Heart left ventricle (tissue), 16 donors: ENCODE measurements at regions not wholly inside any gene's neighbourhood (a gene's known extent, or its start where the extent isn't known, plus 50 kb on each side); places are given as distances from the start of the nearest gene placed in this dataset.

Experiments
- ATAC-seq, 4 donors: fragments of 200-7000 bp; cut with Tn5 transposase; one replicate each; pipeline ENCODE4 v1.9.1; 2020 to 2022; ENCODE audit warnings: moderate library complexity in 4 of 4, mild to moderate bottlenecking in 3 of 4, moderate number of reproducible peaks in 1 of 4
- DNase-seq, 5 donors: peaks; one replicate each; pipeline ENCODE4 v3.0.0-alpha.2; 2020
- H3K27ac ChIP-seq, 12 donors: fragments of 200-600 bp; sonication (generic) in 4 of 12; one replicate each; pipeline versions ENCODE4 v1.5.0 to v1.8.0; 2016 to 2022; ENCODE audit warnings: mild to moderate bottlenecking in 2 of 12
- H3K27me3 ChIP-seq, 9 donors: fragments of 200-600 bp; sonication (generic) in 2 of 9; one replicate each; pipeline versions ENCODE4 v1.5.1 to v1.8.0; 2016 to 2022; ENCODE audit warnings: mild to moderate bottlenecking in 3 of 9
- H3K36me3 ChIP-seq, 9 donors: fragments of 200-600 bp; sonication (generic) in 2 of 9; one replicate each; pipeline versions ENCODE4 v1.5.0 to v1.8.0; 2018 to 2022; ENCODE audit warnings: mild to moderate bottlenecking in 2 of 9
- H3K4me1 ChIP-seq, 12 donors: fragments of 200-600 bp; sonication (generic) in 4 of 12; one replicate each; pipeline versions ENCODE4 v1.5.0 to v1.8.0; 2016 to 2022; ENCODE audit warnings: mild to moderate bottlenecking in 3 of 12
- H3K4me3 ChIP-seq, 12 donors: fragments of 200-600 bp; sonication (generic) in 4 of 12; one replicate each; pipeline versions ENCODE4 v1.5.0 to v1.8.0; 2017 to 2022; ENCODE audit warnings: mild to moderate bottlenecking in 9 of 12, moderate library complexity in 4 of 12
- H3K9me3 ChIP-seq, 12 donors: fragments of 200-600 bp; sonication (generic) in 4 of 12; one replicate each; pipeline versions ENCODE4 v1.5.0 to v1.8.0; 2016 to 2022; ENCODE audit warnings: mild to moderate bottlenecking in 1 of 12
- POLR2A ChIP-seq, 2 donors: fragments of 450-650 bp; IDR thresholded peaks; one replicate each; pipeline ENCODE4 v1.6.1; 2017; ENCODE audit warnings: antibody characterized with exemption in 2 of 2, mild to moderate bottlenecking in 2 of 2, moderate library complexity in 2 of 2
- whole genome bisulfite sequencing, 4 donors: extraction: QIAGEN DNeasy Blood & Tissue Kit in 2 of 4; methylation state at CpG; one replicate each; pipeline versions ENCODE4 v1.1.5 to v1.1.7; 2013 to 2018; 5-methylcytosine and 5-hydroxymethylcytosine counted together
- intact Hi-C, 10 donors: fragments of 100-400 bp; cut with DNase I; formaldehyde crosslinking; loops; one replicate each; pipeline versions ENCODE4 v1.11.1 to v1.14.2; 2022
- TF ChIP-seq, protein P1 (sequence below), 12 donors: fragments of 200-600 bp; sonication (generic) in 4 of 12; IDR thresholded peaks; one replicate each; pipeline versions ENCODE4 v1.5.0 to v1.8.0; 2018 to 2022; ENCODE audit warnings: antibody characterized with exemption in 12 of 12, mild to moderate bottlenecking in 5 of 12
- donor health status: ischemic (EF 13 %, LVEDD 7.1; RV severe dilation, severe dysfunction).
- donor health status: healthy with polysubstance abuse.
- donor health status: DM: no; HTN: yes; CAD: no.
- donor health status: DM: no; HTN: no; CAD: no.
- donor health status: ischemic (EF 25% LVEDD 6.9; RV normal size, moderate dysfunction).
- donor health status: ischemic (EF 25% LVEDD 5.7; RV mildly dilated, moderate dysfunction).
- donor health status: healthy.
- donor health status: DM: yes; HTN: yes; CAD: no.
- donor health status: ischemic (EF 35%, LVEDD 5.7; RV mildly dilated, moderate dysfunction).
- donor health status: nonischemic (EF 11% LVEDD 7.7; RV severe dilation, severe dysfunction).
- donor health status: DM: yes; HTN: yes; CAD: no.
- donor health status: PGD.
- donor health status: ischemic (EF 29% LVEDD 5.4; RV normal size, mild dysfunction).
- donor health status: nonischemic (EF 23%, LVEDD 6.1; RV moderate dilation, normal function).

DNA sequence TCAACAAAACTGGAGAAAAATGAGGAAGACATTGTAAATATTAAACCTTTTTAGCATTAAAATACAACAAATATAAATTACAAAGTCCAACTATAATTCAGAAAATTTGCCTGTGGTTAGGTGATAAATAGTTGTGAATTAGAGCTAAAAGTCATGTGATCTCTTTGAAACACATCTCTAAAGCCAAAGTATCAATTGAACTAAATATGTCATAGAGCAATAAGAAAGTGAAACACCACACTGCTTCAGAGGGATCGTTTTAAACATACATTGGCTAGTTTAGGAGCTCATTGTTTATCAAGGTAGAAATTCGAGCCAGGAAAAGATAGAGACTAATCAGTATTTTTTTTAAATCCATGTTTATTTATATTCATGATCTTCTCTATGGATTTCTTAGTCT is 606.3 kb upstream of the ITGA1 start:
- H3K9me3 ChIP-seq, result no peaks in the 10 kb centered on the region
- H3K4me1 ChIP-seq, result no peaks in the 10 kb centered on the region
- no peak for ATAC-seq
- intact Hi-C loops, result no loop called here
- H3K4me3 ChIP-seq, result no peak overlapping the region
- no peak overlapping the region for H3K27ac ChIP-seq
- WGBS, 4 donors, result 32 to 49% (median 40%) methylated on average over 2 of the region's 2 CpGs
- DNase-seq, result no peak
- TF ChIP-seq POLR2A (IDR thresholded peaks at IDR 0.05), result no peak
- TF ChIP-seq, protein P1, sequence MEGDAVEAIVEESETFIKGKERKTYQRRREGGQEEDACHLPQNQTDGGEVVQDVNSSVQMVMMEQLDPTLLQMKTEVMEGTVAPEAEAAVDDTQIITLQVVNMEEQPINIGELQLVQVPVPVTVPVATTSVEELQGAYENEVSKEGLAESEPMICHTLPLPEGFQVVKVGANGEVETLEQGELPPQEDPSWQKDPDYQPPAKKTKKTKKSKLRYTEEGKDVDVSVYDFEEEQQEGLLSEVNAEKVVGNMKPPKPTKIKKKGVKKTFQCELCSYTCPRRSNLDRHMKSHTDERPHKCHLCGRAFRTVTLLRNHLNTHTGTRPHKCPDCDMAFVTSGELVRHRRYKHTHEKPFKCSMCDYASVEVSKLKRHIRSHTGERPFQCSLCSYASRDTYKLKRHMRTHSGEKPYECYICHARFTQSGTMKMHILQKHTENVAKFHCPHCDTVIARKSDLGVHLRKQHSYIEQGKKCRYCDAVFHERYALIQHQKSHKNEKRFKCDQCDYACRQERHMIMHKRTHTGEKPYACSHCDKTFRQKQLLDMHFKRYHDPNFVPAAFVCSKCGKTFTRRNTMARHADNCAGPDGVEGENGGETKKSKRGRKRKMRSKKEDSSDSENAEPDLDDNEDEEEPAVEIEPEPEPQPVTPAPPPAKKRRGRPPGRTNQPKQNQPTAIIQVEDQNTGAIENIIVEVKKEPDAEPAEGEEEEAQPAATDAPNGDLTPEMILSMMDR (IDR thresholded peaks at IDR 0.05), result no peak
- H3K36me3 ChIP-seq, result no peaks in the 10 kb centered on the region
- no peaks in the 10 kb centered on the region for H3K27me3 ChIP-seq

DNA sequence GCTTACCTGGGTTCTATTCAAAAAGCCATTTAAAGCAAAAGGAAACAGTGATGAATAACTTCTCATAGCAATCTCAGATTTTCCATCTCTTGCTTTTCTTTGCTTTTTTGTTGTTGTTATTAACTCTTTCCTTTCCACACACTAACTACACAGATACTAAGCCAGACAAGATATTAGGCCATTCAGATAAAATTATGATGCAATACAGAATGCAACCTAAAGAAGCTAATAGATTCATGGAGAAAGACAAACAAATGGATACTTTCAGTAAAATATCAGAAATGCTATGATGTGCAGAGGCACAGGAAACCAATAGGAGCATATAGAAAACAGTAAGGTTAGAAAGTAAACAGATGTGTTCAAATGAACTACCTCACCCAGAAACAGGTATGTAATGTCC is 597.0 kb upstream of the ITGA1 start:
- Histone ChIP-seq H3K9me3 (no peaks in the 10 kb centered on the region), H3K36me3 (no peaks in the 10 kb centered on the region), H3K4me1 (no peaks in the 10 kb centered on the region), H3K4me3 (no peak overlapping the region), H3K27me3 (no peaks in the 10 kb centered on the region), H3K27ac (no peak overlapping the region)
- no peak for ATAC-seq
- TF ChIP-seq, protein P1 (IDR thresholded peaks at IDR 0.05), result no peak
- TF ChIP-seq POLR2A (IDR thresholded peaks at IDR 0.05), result no peak
- no peak for DNase-seq
- intact Hi-C loops, result no loop called here

DNA sequence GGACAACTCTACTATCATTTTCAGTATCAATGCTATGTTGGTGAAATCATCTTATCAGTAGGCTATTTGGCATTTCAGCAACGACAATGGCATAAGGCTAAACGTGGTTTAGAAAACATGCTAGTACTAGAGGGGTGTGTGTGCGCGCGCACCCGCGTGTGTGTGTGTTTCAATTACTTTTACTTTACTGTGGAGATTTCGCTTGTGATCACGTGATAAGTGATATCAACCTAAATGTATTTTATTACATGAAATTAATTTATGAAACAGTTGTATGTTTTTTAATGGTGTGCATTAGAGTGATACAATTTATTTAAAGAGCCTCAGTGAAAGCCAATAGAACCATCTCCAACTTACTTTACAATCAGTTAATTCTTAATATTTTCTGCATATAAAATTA is 587.9 kb upstream of the ITGA1 start:
- 85 to 89% (median 87%) methylated on average over 9 of the region's 9 CpGs for WGBS, 4 donors
- no peak for ATAC-seq
- intact Hi-C loops, result no loop called here

DNA sequence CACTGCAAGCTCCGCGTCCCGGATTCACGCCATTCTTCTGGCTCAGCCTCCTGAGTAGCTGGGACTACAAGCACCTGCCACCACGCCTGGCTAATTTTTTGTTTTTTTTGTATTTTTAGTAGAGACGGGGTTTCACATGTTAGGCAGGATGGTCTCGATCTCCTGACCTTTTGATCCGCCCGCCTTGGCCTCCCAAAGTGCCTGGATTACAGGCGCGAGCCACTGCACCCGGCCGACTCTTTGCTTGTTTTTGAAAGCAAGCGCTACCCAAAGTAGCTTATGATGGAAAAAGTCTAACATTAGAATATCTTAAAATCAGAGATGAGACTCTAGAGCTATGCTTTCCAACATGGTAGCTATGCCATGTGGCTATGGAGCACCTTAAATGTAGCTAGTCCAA is 585.5 kb upstream of the ITGA1 start:
- H3K27me3 ChIP-seq, result no peaks in the 10 kb centered on the region
- intact Hi-C loops, result no loop called here

More for the DNA sequence above, 587.9 kb upstream of the ITGA1 start:
- Histone ChIP-seq H3K27ac (no peak overlapping the region), H3K4me3 (no peak overlapping the region), H3K36me3 (no peaks in the 10 kb centered on the region), H3K4me1 (no peaks in the 10 kb centered on the region), H3K27me3 (no peaks in the 10 kb centered on the region), H3K9me3 (no peaks in the 10 kb centered on the region)
- no peak for DNase-seq
- TF ChIP-seq, protein P1 (IDR thresholded peaks at IDR 0.05), result no peak
- no peak for TF ChIP-seq POLR2A (IDR thresholded peaks at IDR 0.05)

More for the DNA sequence above, 585.5 kb upstream of the ITGA1 start:
- Histone ChIP-seq H3K36me3 (no peaks in the 10 kb centered on the region), H3K4me3 (no peak overlapping the region), H3K27ac (no peak overlapping the region), H3K4me1 (no peaks in the 10 kb centered on the region), H3K9me3 (no peaks in the 10 kb centered on the region)
- TF ChIP-seq, protein P1 (IDR thresholded peaks at IDR 0.05), result no peak
- WGBS, 4 donors, result 95 to 97% (median 95%) methylated on average over 14 of the region's 14 CpGs
- DNase-seq, result no peak
- no peak for ATAC-seq
